ENCODE measurements at regions not wholly inside any gene's neighbourhood (a gene's known extent, or its start where the extent isn't known, plus 50 kb on each side); places are given as distances from the start of the nearest gene placed in this dataset.

DNA sequence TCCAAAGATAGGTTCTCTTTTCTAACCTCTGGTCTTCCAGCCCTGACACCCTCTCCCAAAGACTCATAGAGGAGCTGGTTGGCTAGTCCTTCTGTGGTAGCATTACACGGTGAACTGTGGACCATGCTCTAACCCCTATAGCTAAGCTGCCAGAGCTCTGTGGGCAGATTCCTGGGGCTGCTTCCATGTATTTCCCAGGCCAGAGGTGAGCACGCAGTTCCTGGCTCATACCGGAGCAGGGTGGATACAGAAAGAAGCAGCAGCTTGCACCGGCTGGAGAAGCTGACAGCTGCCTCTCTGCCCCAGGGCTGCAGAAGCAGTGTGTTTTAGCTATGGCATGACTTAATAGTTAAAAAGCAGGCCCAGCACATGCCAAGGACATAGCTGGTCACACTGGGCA is 84.1 kb upstream of the FOXP4 start:
- TF ChIP-seq, protein P1, sequence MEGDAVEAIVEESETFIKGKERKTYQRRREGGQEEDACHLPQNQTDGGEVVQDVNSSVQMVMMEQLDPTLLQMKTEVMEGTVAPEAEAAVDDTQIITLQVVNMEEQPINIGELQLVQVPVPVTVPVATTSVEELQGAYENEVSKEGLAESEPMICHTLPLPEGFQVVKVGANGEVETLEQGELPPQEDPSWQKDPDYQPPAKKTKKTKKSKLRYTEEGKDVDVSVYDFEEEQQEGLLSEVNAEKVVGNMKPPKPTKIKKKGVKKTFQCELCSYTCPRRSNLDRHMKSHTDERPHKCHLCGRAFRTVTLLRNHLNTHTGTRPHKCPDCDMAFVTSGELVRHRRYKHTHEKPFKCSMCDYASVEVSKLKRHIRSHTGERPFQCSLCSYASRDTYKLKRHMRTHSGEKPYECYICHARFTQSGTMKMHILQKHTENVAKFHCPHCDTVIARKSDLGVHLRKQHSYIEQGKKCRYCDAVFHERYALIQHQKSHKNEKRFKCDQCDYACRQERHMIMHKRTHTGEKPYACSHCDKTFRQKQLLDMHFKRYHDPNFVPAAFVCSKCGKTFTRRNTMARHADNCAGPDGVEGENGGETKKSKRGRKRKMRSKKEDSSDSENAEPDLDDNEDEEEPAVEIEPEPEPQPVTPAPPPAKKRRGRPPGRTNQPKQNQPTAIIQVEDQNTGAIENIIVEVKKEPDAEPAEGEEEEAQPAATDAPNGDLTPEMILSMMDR (IDR thresholded peaks at IDR 0.05; ENCODE audit: low read depth, low read length, poor library complexity, severe bottlenecking) = no peak
- no peak for TF ChIP-seq EZH2phosphoT487 (IDR thresholded peaks at IDR 0.05; ENCODE audit: borderline replicate concordance, low read length)

Data from DOHH2 (cell line).